ENCODE measurements at regions not wholly inside any gene's neighbourhood (a gene's known extent, or its start where the extent isn't known, plus 50 kb on each side); places are given as distances from the start of the nearest gene placed in this dataset.

DNA sequence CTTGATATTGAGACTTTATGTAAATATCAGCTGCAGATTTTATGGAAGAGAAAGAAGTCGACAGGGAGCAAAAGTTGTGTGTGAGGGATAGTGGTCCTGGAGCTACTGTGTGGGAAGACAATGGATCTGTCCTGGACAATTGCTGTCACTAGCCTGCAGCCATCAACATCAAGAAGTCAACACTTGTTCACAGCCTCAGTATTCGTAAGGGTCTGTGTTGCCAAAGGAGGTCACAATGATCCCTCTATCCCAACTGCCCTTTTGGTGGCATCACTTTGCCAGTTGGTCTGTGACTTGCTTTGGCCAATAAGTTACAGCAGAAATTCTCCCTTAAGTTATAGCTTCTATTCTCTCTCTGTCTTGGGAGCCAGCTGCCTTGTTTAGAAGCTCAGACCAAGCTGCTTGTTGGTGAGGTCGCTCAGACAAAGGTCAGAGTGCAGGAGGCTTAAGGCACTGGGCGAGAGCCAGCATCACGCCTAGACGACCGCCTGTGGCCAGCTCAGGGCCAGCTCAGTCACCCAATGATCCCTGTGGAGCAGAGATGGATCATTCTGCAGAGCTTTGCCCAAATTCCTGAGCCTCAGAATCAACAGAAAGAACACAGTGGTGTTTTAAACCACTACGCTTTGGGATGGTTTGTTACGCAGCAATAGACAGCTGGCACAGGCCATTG lies 134.9 kb downstream of the RHOU start:
- no peak for ATAC-seq
- 75 to 92% (median 78%) methylated on average over 9 of the region's 9 CpGs for WGBS, 3 donors
- intact Hi-C loops (cut with DNase I), result no loop called here
- no peaks in the 10 kb centered on the region for H3K27me3 ChIP-seq (ENCODE audit: insufficient read depth in 3 of 3, low read length in 2 of 3)
- DNase-seq, result no peak
- H3K27ac ChIP-seq, result no peak overlapping the region
- TF ChIP-seq, protein P1, sequence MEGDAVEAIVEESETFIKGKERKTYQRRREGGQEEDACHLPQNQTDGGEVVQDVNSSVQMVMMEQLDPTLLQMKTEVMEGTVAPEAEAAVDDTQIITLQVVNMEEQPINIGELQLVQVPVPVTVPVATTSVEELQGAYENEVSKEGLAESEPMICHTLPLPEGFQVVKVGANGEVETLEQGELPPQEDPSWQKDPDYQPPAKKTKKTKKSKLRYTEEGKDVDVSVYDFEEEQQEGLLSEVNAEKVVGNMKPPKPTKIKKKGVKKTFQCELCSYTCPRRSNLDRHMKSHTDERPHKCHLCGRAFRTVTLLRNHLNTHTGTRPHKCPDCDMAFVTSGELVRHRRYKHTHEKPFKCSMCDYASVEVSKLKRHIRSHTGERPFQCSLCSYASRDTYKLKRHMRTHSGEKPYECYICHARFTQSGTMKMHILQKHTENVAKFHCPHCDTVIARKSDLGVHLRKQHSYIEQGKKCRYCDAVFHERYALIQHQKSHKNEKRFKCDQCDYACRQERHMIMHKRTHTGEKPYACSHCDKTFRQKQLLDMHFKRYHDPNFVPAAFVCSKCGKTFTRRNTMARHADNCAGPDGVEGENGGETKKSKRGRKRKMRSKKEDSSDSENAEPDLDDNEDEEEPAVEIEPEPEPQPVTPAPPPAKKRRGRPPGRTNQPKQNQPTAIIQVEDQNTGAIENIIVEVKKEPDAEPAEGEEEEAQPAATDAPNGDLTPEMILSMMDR (IDR thresholded peaks at IDR 0.05), result no peak
- no peaks in the 10 kb centered on the region for H3K9me3 ChIP-seq
- H3K4me3 ChIP-seq, result no peak overlapping the region
- no peaks in the 10 kb centered on the region for H3K4me1 ChIP-seq
- H3K36me3 ChIP-seq (ENCODE audit: insufficient read depth in 1 of 2, low read depth in 1 of 2), result no peaks in the 10 kb centered on the region

DNA sequence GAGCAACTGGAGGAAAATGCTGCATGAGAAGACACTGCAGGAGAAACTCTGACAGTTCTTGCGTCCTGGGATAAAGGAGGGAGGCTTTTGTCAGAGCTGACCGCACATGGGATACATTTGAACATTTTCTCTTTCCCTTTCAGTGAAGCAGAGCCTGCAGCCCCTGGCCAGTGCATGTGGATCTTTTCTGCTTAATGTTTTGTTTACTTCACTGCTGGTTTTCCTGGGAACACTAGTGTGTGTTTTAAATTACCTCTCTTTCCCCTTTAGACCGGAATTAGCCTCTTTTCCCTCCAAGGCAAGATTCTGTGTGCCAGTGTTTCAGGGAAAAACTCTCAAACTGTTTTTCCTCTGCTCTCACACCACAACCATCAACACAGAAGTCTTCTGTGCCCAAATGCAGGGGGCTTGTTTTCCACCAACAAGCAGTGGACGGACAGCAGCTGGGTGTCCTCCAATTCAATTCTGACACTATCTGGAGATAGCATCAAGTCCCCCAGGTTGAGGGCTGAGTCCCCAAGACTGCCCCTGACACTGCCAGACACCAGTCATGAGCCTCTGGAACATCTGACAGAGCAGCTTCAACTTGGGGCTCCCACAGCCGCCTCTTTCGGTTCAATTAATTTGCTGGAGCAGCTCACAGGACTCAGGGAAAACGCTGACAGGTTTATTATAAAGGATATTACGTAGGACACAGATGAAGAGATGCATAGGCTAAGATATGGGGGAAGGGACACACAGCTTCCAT lies 136.2 kb downstream of the RHOU start:
- no peaks in the 10 kb centered on the region for H3K9me3 ChIP-seq
- no peak overlapping the region for H3K27ac ChIP-seq
- H3K27me3 ChIP-seq (ENCODE audit: insufficient read depth in 3 of 3, low read length in 2 of 3), result no peaks in the 10 kb centered on the region
- no peaks in the 10 kb centered on the region for H3K4me1 ChIP-seq
- TF ChIP-seq, protein P1 (IDR thresholded peaks at IDR 0.05), result no peak
- no peak for DNase-seq
- ATAC-seq, result no peak
- H3K36me3 ChIP-seq (ENCODE audit: insufficient read depth in 1 of 2, low read depth in 1 of 2), result no peaks in the 10 kb centered on the region
- intact Hi-C loops (cut with DNase I), result no loop called here
- WGBS, 3 donors, result 65 to 69% (median 65%) methylated on average over 8 of the region's 8 CpGs
- H3K4me3 ChIP-seq, result no peak overlapping the region

DNA sequence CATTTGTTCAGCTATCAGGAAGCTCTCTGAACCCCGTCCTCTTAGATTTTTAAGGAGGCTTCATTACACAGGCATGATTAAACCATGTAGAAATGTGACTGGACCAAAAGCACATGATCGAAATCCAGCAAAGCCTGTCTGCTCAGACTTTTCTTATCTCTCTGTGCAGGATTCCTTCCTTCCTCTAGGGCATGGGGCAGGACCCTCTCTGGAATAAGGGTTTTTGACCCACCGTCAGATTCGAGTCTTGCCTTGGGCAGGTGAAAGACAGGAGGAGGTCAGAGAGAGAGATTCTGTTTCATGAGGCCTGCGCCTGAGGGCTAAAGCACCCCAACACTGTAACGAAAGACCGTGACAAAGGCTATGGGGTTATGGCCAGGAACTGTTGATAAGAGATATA lies 136.8 kb downstream of the RHOU start:
- 86 to 91% (median 90%) methylated on average over 7 of the region's 7 CpGs for WGBS, 3 donors
- DNase-seq (no peak), ATAC-seq (no peak)
- intact Hi-C loops (cut with DNase I), result no loop called here
- Histone ChIP-seq H3K27ac (no peak overlapping the region), H3K36me3 (ENCODE audit: insufficient read depth in 1 of 2, low read depth in 1 of 2) (no peaks in the 10 kb centered on the region), H3K27me3 (ENCODE audit: insufficient read depth in 3 of 3, low read length in 2 of 3) (no peaks in the 10 kb centered on the region), H3K4me3 (no peak overlapping the region), H3K4me1 (no peaks in the 10 kb centered on the region), H3K9me3 (no peaks in the 10 kb centered on the region)
- TF ChIP-seq, protein P1 (IDR thresholded peaks at IDR 0.05), result no peak

DNA sequence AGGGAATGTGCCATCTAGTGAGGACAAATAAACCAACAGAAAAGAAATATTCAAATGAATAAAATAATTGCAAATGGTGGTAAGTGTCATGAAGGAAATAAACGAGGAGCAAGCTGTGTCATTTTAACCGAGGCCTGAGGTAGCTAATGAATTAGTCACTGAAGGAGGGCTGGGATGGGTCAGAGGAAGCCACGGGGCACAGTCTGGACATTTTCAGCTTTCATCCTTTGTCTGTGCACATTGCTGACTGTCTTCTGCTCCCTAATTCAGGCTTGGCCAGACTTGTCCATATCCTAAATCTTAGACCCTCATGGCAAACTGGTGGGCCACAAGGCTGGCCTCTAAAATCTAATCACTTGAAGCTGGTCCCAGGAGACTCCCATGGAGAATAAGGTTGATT lies 138.4 kb downstream of the RHOU start:
- 58 to 85% (median 65%) methylated on average over 3 of the region's 3 CpGs for WGBS, 3 donors

More for the DNA sequence above, 138.4 kb downstream of the RHOU start:
- no peak for ATAC-seq
- Histone ChIP-seq H3K27me3 (ENCODE audit: insufficient read depth in 3 of 3, low read length in 2 of 3) (no peaks in the 10 kb centered on the region), H3K9me3 (no peaks in the 10 kb centered on the region), H3K4me1 (no peaks in the 10 kb centered on the region), H3K4me3 (no peak overlapping the region), H3K27ac (no peak overlapping the region), H3K36me3 (ENCODE audit: insufficient read depth in 1 of 2, low read depth in 1 of 2) (no peaks in the 10 kb centered on the region)
- TF ChIP-seq, protein P1 (IDR thresholded peaks at IDR 0.05), result no peak
- intact Hi-C loops (cut with DNase I), result no loop called here
- DNase-seq, result no peak

All from psoas muscle (tissue), 7 donors.